SK-N-SH (cell line): ENCODE measurements at regions not wholly inside any gene's neighbourhood (a gene's known extent, or its start where the extent isn't known, plus 50 kb on each side); places are given as distances from the start of the nearest gene placed in this dataset.

ENCODE experiments used
- CTCF ChIP-seq: fragments of 200-600 bp; sonication (generic); IDR thresholded peaks from 2 replicates; pipeline ENCODE4 v1.6.1; 2017; ENCODE audit warnings: antibody characterized with exemption, mild to moderate bottlenecking, moderate library complexity
- ELF1 ChIP-seq: IDR thresholded peaks from 2 replicates; pipeline ENCODE4 v1.4.0; 2012
- EP300 ChIP-seq, 2 experiments: IDR thresholded peaks; 2 replicates each; pipeline versions ENCODE4 v1.4.0 to v1.6.1; 2012; ENCODE audit warnings: borderline replicate concordance in 1 of 2, low read depth in 1 of 2, low read length in 1 of 2
- EZH2phosphoT487 ChIP-seq: fragments of 200-600 bp; sonication (generic); IDR thresholded peaks from 2 replicates; pipeline ENCODE4 v1.6.1; 2017; ENCODE audit warnings: low read depth, mixed run types, mild to moderate bottlenecking, antibody characterized with exemption, moderate library complexity, borderline replicate concordance
- FOXM1 ChIP-seq: IDR thresholded peaks from 2 replicates; pipeline ENCODE4 v1.4.0; 2012; ENCODE audit warnings: low read depth, mild to moderate bottlenecking
- JUND ChIP-seq: IDR thresholded peaks from 2 replicates; pipeline ENCODE4 v1.4.0; 2012
- PBX3 ChIP-seq: IDR thresholded peaks from 2 replicates; pipeline ENCODE4; 2012
- RCOR1 ChIP-seq: fragments of 150-350 bp; IDR thresholded peaks from 2 replicates; pipeline ENCODE4 v1.6.1; 2017; ENCODE audit warnings: antibody characterized with exemption, low read length
- SMC3 ChIP-seq: IDR thresholded peaks from 2 replicates; pipeline ENCODE4 v1.6.1; 2012; ENCODE audit warnings: low read depth, low read length, improper control_type of control experiment
- TAF1 ChIP-seq: IDR thresholded peaks from 2 replicates; pipeline ENCODE4 v1.6.1; 2012; ENCODE audit warnings: low read depth, mild to moderate bottlenecking, low read length, moderate library complexity, borderline replicate concordance
- YY1 ChIP-seq: IDR thresholded peaks from 2 replicates; pipeline ENCODE4 v1.4.0; 2012; ENCODE audit warnings: low read depth, mild to moderate bottlenecking
- ZBTB33 ChIP-seq: IDR thresholded peaks from 2 replicates; pipeline ENCODE4 v1.4.0; 2012; ENCODE audit warnings: low read depth, borderline replicate concordance

GRCh38 chr4:184533908-184534307 is 59.6 kb upstream of the IRF2 start:
- TF ChIP-seq EP300 (IDR thresholded peaks at IDR 0.05; ENCODE audit: borderline replicate concordance in 1 of 2, low read depth in 1 of 2, low read length in 1 of 2) = no peak
- TF ChIP-seq CTCF = no peak
- TF ChIP-seq ELF1 = no peak
- no peak for TF ChIP-seq JUND
- no peak for TF ChIP-seq ZBTB33
- no peak for TF ChIP-seq SMC3
- no peak for TF ChIP-seq YY1
- no peak for TF ChIP-seq EZH2phosphoT487
- no peak for TF ChIP-seq PBX3
- no peak for TF ChIP-seq TAF1
- TF ChIP-seq RCOR1 = no peak
- TF ChIP-seq FOXM1 = no peak
